ENCODE measurements at regions not wholly inside any gene's neighbourhood (a gene's known extent, or its start where the extent isn't known, plus 50 kb on each side); places are given as distances from the start of the nearest gene placed in this dataset.

- DNase-seq (ENCODE audit: low read depth, low spot score): no peak
- CTCF ChIA-PET: interaction anchor here (1.4 kb wide), 1 partner anchor 18 kb away, joined by 3 read pairs; no protein-coding TSS in a partner anchor
- H3K9me3 ChIP-seq (ENCODE audit: control insufficient read depth, insufficient read depth, low read length): no peaks in the 10 kb centered on the region
- H3K27me3 ChIP-seq (ENCODE audit: control insufficient read depth, insufficient read depth, low read length): peaks cover 2% of the 10 kb centered on the region
- POLR2A ChIA-PET: interaction anchor here (0.8 kb wide), 1 partner anchor 10 kb away, joined by 3 read pairs; no protein-coding TSS in a partner anchor
- H3K4me3 ChIP-seq (ENCODE audit: low read depth, low read length): no peak overlapping the region
- TF ChIP-seq CTCF (IDR thresholded peaks at IDR 0.05; ENCODE audit: low read depth, low read length): no peak
- no peak overlapping the region for H3K27ac ChIP-seq (ENCODE audit: low read depth, low read length)
These were observed 507.9 kb downstream of the RPS24 start for GRCh38 chr10:78541481-78542140.

GRCh38 chr10:78542141-78542489, 508.5 kb downstream of the RPS24 start:
- ChIA-PET CTCF (interaction anchor here (1.2 kb wide), 1 partner anchor 115 kb away, joined by 4 read pairs; no protein-coding TSS in a partner anchor), POLR2A (no interaction called here)
- no peak for DNase-seq (ENCODE audit: low read depth, low spot score)
- no peak for TF ChIP-seq CTCF (IDR thresholded peaks at IDR 0.05; ENCODE audit: low read depth, low read length)
- Histone ChIP-seq H3K27ac (ENCODE audit: low read depth, low read length) (no peak overlapping the region), H3K9me3 (ENCODE audit: control insufficient read depth, insufficient read depth, low read length) (no peaks in the 10 kb centered on the region), H3K4me3 (ENCODE audit: low read depth, low read length) (no peak overlapping the region), H3K27me3 (ENCODE audit: control insufficient read depth, insufficient read depth, low read length) (peaks cover 2% of the 10 kb centered on the region)

- H3K27ac ChIP-seq (ENCODE audit: low read depth, low read length): peak overlapping the region; percentile 82
- peaks cover 3% of the 10 kb centered on the region for H3K27me3 ChIP-seq (ENCODE audit: control insufficient read depth, insufficient read depth, low read length)
- DNase-seq (ENCODE audit: low read depth, low spot score): no peak
- TF ChIP-seq CTCF (IDR thresholded peaks at IDR 0.05; ENCODE audit: low read depth, low read length): no peak
- CTCF ChIA-PET: interaction anchor here (1.2 kb wide), 1 partner anchor 115 kb away, joined by 4 read pairs; no protein-coding TSS in a partner anchor
- no peak overlapping the region for H3K4me3 ChIP-seq (ENCODE audit: low read depth, low read length)
- H3K9me3 ChIP-seq (ENCODE audit: control insufficient read depth, insufficient read depth, low read length): no peaks in the 10 kb centered on the region
- POLR2A ChIA-PET: no interaction called here
These were observed 508.9 kb downstream of the RPS24 start for GRCh38 chr10:78542521-78542920.

- no peaks in the 10 kb centered on the region for H3K9me3 ChIP-seq (ENCODE audit: control insufficient read depth, insufficient read depth, low read length)
- no peak for TF ChIP-seq CTCF (IDR thresholded peaks at IDR 0.05; ENCODE audit: low read depth, low read length)
- ChIA-PET CTCF (interaction anchor here (1.2 kb wide), 1 partner anchor 114 kb away, joined by 4 read pairs; no protein-coding TSS in a partner anchor), POLR2A (interaction anchor here (1.1 kb wide), 1 partner anchor 9 kb away, joined by 5 read pairs; no protein-coding TSS in a partner anchor)
- H3K27ac ChIP-seq (ENCODE audit: low read depth, low read length): peak overlapping the region; percentile 82
- peaks cover 8% of the 10 kb centered on the region for H3K27me3 ChIP-seq (ENCODE audit: control insufficient read depth, insufficient read depth, low read length)
- no peak overlapping the region for H3K4me3 ChIP-seq (ENCODE audit: low read depth, low read length)
- DNase-seq (ENCODE audit: low read depth, low spot score): no peak
These were observed 509.5 kb downstream of the RPS24 start for GRCh38 chr10:78543031-78543748.
